ENCODE measurements at regions not wholly inside any gene's neighbourhood (a gene's known extent, or its start where the extent isn't known, plus 50 kb on each side); places are given as distances from the start of the nearest gene placed in this dataset.
"Not testable (repeated sequence)": the region's sequence is repeated elsewhere in the genome, so short reads cannot be mapped to it uniquely, and the experiment has no call there.

DNA sequence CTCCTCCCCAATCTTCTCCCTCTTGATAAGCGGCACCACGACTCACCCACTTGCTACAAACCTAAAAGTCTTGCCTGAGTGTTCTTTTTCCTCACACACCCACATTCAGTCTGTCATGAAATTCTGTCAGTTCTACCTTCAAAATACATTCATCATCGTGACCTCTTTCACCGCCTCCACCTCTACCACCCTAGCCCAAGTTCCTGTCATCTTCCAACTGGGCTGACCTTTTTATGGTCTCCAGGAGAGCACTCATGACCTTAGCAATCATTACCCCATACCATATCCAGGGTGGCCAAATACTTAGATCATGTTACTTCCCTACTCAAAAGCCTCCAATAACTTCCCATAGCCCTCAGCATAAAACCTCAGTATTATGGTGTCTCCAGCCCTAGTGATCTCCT lies 110.4 kb upstream of the TSC22D1 start:
- peaks cover 7% of the 10 kb centered on the region for H3K4me1 Mint-ChIP-seq (ENCODE audit: low read depth)
- no peak overlapping the region for H3K27ac Mint-ChIP-seq
- peaks cover 3 to 9% of the 10 kb centered on the region in 2 donors for H3K9me3 Mint-ChIP-seq
- ATAC-seq (replicated peaks in 1 of 2) (peak; percentile 13 to 39), DNase-seq (peak in 1 of 2 donors; percentile 0)
- H3K27me3 Mint-ChIP-seq (ENCODE audit: low read depth), result peaks cover 22% of the 10 kb centered on the region
- no peak overlapping the region for H3K4me3 Mint-ChIP-seq
- peaks cover 0 to 3% of the 10 kb centered on the region in 2 donors for H3K36me3 Mint-ChIP-seq (ENCODE audit: insufficient read depth in 2 of 2)

DNA sequence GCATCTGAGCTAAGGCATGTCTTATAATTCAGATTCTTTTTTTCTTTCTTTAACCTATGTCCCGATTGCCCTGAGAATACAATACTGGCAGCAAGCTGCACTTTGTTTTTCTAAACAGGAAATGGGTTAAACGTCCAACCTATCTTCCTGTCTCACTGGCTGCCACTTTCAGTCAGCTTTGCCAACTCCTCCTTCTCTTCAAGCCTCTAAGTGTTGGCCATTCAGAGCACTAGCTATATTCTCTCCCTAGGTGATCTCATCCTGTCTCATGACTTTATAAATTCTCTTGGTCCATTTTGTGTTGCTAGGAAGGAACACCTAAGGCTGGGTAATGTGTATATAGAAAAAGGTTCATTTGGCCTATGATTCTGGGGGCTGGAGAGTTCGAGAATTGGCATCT lies 109.5 kb upstream of the TSC22D1 start:
- H3K4me3 Mint-ChIP-seq, result no peak overlapping the region
- no peak overlapping the region for H3K27ac Mint-ChIP-seq
- ATAC-seq (replicated peaks in 1 of 2) (peak in 1 of 2 donors; percentile 43), DNase-seq (no peak)
- peaks cover 3 to 9% of the 10 kb centered on the region in 2 donors for H3K9me3 Mint-ChIP-seq
- peaks cover 0 to 6% of the 10 kb centered on the region in 2 donors for H3K36me3 Mint-ChIP-seq (ENCODE audit: insufficient read depth in 2 of 2)
- H3K4me1 Mint-ChIP-seq (ENCODE audit: low read depth), result peaks cover 7% of the 10 kb centered on the region
- peaks cover 22% of the 10 kb centered on the region for H3K27me3 Mint-ChIP-seq (ENCODE audit: low read depth)

DNA sequence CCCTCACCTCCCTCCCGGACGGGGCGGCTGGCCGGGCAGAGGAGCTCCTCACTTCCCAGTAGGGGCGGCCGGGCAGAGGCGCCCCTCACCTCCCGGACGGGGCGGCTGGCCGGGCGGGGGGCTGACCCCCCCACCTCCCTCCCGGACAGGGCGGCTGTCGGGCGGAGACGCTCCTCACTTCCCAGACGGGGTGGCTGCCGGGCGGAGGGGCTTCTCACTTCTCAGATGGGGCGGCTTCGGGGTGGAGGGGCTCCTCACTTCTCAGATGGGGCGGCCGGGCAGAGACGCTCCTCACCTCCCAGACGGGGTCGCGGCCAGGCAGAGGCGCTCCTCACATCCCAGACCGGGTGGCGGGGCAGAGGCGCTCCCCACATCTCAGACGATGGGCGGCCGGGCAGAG lies 106.3 kb upstream of the TSC22D1 start:
- DNase-seq; H3K27ac Mint-ChIP-seq; H3K4me3 Mint-ChIP-seq; H3K4me1 Mint-ChIP-seq (ENCODE audit: low read depth); ATAC-seq (replicated peaks in 1 of 2); H3K36me3 Mint-ChIP-seq (ENCODE audit: insufficient read depth in 2 of 2): not testable (repeated sequence)
- H3K9me3 Mint-ChIP-seq, result peaks cover 3 to 11% of the 10 kb centered on the region in 2 donors
- peaks cover 10% of the 10 kb centered on the region for H3K27me3 Mint-ChIP-seq (ENCODE audit: low read depth)

DNA sequence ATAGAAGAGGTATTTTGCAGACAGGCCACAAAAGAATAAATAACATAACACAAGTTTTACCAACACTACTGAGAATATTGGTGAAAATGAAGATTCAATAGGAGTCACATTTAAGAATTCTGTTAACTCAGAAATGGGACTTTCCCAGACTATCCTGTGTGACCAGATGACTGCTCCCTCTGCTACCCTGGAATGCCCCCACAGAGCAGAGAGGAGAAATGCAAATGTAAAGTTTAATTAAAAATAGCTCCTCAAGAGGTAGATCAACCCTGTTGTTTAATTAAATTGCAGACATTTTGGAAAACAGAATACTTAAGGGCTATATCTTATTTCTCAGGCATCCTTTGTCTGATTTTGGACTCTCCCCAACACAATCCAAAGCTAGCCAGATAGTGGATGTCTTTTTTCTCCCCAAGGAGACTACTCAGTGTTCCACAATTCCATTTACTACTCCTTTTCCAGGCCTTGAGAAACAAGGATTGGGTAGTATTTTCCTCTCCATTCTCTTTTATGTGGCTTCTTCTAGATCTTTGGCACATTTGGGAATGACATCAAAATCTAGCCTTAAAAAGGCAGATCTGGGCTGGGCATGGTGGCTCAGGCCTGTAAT lies 104.7 kb upstream of the TSC22D1 start:
- ATAC-seq (replicated peaks in 1 of 2) (no peak), DNase-seq (no peak)
- no peak overlapping the region for H3K4me3 Mint-ChIP-seq
- no peaks in the 10 kb centered on the region for H3K4me1 Mint-ChIP-seq (ENCODE audit: low read depth)
- no peak overlapping the region for H3K27ac Mint-ChIP-seq
- peaks cover 10% of the 10 kb centered on the region for H3K27me3 Mint-ChIP-seq (ENCODE audit: low read depth)
- H3K9me3 Mint-ChIP-seq, result peaks cover 0 to 5% of the 10 kb centered on the region in 2 donors
- H3K36me3 Mint-ChIP-seq (ENCODE audit: insufficient read depth in 2 of 2), result peaks cover 2 to 5% of the 10 kb centered on the region in 2 donors

DNA sequence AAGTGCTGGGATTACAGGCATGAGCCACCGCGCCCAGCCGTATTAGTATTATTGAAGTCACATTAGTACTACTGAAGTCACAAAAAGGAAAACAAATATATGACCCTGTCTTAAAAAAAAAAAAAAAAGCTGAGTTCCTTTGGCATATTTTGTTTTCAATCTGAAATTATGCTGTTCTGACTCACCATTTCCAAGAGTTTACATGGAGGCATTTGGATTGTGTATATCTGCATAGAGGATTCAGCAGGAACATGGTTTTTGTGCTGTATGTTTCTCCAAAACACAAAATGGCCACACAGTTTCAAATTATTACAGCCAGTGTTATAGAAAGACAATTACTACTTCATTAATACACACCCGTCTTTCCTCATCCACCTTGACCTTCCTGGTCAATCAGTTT lies 103.5 kb upstream of the TSC22D1 start:
- Mint-ChIP-seq H3K9me3 (peaks cover 0 to 2% of the 10 kb centered on the region in 2 donors), H3K4me1 (ENCODE audit: low read depth) (no peaks in the 10 kb centered on the region), H3K27me3 (ENCODE audit: low read depth) (peaks cover 17% of the 10 kb centered on the region), H3K27ac (no peak overlapping the region), H3K36me3 (ENCODE audit: insufficient read depth in 2 of 2) (peaks cover 2 to 5% of the 10 kb centered on the region in 2 donors), H3K4me3 (no peak overlapping the region)
- no peak for ATAC-seq (replicated peaks in 1 of 2)
- no peak for DNase-seq

DNA sequence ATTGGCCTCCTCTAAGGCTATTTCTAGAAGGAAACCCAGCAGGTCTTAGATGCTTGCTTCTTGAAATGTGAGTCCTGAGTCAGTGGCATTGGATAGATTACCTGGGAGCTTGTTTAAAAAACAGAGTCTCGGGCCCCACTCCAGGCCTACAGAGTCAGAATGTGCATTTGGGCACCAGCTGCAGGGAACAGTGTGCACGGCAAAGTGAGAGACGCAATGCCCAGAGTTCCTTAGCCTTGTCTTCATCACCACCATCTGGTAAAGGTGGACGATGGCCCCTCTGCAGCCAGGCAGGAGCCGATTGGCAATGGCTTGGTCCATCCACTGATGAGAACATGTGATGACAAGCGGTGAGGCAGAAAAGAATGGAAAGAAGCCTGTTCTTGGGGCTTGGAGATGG lies 102.1 kb upstream of the TSC22D1 start:
- H3K9me3 Mint-ChIP-seq, result peaks cover 0 to 2% of the 10 kb centered on the region in 2 donors
- peaks cover 17% of the 10 kb centered on the region for H3K27me3 Mint-ChIP-seq (ENCODE audit: low read depth)

DNA sequence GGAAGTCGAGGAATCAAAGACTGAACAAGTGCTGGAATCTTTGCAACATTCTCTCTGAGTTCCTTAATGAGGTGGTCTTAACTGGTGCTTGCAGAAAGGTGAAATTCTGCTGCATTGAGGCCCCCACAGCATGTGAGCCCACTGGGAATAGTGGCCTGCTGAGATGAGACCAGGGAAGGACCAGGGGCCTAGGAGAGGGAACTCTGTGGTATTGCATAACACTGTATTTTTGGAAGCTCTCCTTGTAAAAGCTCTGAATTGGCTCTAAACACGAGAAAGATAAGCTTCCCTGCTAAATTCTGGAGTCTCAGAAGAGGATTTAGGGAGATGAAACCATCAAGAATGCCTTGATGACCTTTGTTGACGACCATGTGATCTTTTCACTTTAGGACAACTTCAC lies 100.4 kb upstream of the TSC22D1 start:
- H3K9me3 Mint-ChIP-seq, result peaks cover 0 to 2% of the 10 kb centered on the region in 2 donors
- H3K36me3 Mint-ChIP-seq (ENCODE audit: insufficient read depth in 2 of 2), result peaks cover 2 to 5% of the 10 kb centered on the region in 2 donors
- H3K27ac Mint-ChIP-seq, result no peak overlapping the region
- peaks cover 17% of the 10 kb centered on the region for H3K27me3 Mint-ChIP-seq (ENCODE audit: low read depth)
- no peaks in the 10 kb centered on the region for H3K4me1 Mint-ChIP-seq (ENCODE audit: low read depth)
- ATAC-seq (replicated peaks in 1 of 2) (no peak), DNase-seq (no peak)
- no peak overlapping the region for H3K4me3 Mint-ChIP-seq

More for the DNA sequence above, 102.1 kb upstream of the TSC22D1 start:
- DNase-seq (no peak), ATAC-seq (replicated peaks in 1 of 2) (no peak)
- Mint-ChIP-seq H3K4me1 (ENCODE audit: low read depth) (no peaks in the 10 kb centered on the region), H3K36me3 (ENCODE audit: insufficient read depth in 2 of 2) (peaks cover 2 to 5% of the 10 kb centered on the region in 2 donors), H3K4me3 (no peak overlapping the region), H3K27ac (no peak overlapping the region)

DNA sequence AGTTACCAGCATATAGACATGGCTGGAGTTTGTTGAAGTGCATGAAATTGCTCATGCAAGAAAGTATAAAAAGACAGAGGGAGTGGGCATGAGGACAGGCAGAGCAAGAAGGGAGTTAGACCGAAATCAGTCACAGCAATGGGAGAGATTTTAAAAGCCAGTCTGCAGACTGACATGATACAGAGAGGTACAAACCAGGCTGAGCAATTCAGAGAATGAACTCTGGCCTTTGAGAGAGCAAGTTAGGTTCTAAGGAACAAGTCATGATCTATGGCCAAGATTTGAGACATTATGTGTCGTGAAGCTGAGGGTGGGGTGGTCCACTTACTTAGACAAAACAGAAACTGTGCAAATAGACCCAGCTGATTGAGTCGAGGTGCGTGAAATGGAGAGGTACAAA lies 93.4 kb upstream of the TSC22D1 start:
- no peak for ATAC-seq (replicated peaks in 1 of 2)
- Mint-ChIP-seq H3K4me1 (ENCODE audit: low read depth) (no peaks in the 10 kb centered on the region), H3K36me3 (ENCODE audit: insufficient read depth in 2 of 2) (no peaks in the 10 kb centered on the region)

DNA sequence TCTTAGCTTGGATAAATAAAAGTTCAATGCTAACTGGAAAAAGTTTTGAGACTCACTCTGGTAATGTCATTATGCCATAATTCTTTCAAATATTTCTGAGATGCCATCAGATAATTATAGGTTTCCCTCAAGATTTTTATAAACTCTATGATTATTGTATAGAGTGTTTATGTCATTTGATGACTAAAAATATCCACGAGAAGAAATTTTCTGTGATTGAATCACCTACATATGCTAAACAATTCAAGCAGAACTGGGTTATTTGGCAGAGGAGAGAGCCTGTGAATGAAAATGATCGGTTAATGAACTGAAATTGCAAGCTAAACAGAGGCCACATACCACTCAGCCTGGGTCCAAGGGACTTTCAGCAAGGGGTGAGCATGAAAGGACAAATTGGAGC lies 92.6 kb upstream of the TSC22D1 start:
- Mint-ChIP-seq H3K4me3 (no peak overlapping the region), H3K4me1 (ENCODE audit: low read depth) (no peaks in the 10 kb centered on the region), H3K9me3 (no peaks in the 10 kb centered on the region), H3K27ac (no peak overlapping the region), H3K36me3 (ENCODE audit: insufficient read depth in 2 of 2) (no peaks in the 10 kb centered on the region), H3K27me3 (ENCODE audit: low read depth) (peaks cover 3% of the 10 kb centered on the region)
- DNase-seq, result no peak
- no peak for ATAC-seq (replicated peaks in 1 of 2)

More for the DNA sequence above, 93.4 kb upstream of the TSC22D1 start:
- Mint-ChIP-seq H3K9me3 (no peaks in the 10 kb centered on the region), H3K27me3 (ENCODE audit: low read depth) (no peaks in the 10 kb centered on the region), H3K27ac (no peak overlapping the region), H3K4me3 (no peak overlapping the region)
- no peak for DNase-seq

DNA sequence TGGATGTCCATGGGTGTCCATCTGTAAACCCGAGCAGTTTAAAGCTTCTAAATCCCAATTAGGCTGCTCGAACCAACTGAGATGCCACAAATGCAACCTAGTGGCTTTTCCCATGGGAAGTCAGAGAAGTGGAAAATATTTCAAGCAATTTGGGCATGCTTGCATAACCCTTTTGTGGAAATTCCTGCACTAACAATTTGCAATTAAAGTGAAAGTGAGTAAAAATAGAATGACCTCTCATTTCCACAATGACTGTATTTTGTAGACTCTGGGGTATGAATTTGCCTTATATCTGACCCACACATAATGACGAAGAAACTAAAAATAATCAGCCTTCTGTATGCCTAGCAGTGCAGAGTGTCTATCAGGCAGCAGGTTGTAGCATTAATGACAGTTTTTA lies 91.8 kb upstream of the TSC22D1 start:
- DNase-seq (no peak), ATAC-seq (replicated peaks in 1 of 2) (no peak)
- H3K9me3 Mint-ChIP-seq, result no peaks in the 10 kb centered on the region
- no peaks in the 10 kb centered on the region for H3K36me3 Mint-ChIP-seq (ENCODE audit: insufficient read depth in 2 of 2)
- no peaks in the 10 kb centered on the region for H3K4me1 Mint-ChIP-seq (ENCODE audit: low read depth)
- no peak overlapping the region for H3K4me3 Mint-ChIP-seq
- no peak overlapping the region for H3K27ac Mint-ChIP-seq
- peaks cover 6% of the 10 kb centered on the region for H3K27me3 Mint-ChIP-seq (ENCODE audit: low read depth)

DNA sequence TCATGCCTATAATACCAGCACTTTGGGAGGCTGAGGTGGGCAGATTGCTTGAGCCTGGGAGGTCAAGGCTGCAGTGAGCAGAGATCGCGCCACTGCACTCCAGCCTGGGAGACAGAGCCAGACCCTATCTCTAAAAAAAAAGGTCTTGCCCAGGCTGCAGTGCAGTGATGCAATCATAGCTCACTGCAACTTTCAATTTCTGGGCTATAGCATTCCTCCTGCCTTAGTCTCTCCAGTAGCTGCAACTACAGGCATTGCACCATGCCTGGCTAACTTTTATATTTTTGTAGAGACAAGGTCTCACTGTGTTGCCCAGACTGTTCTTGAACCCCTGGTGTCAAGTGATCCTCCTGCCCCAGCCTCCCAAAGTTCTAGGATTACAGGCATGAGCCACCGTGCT lies 90.4 kb upstream of the TSC22D1 start:
- H3K9me3 Mint-ChIP-seq; DNase-seq; H3K27ac Mint-ChIP-seq; H3K4me1 Mint-ChIP-seq (ENCODE audit: low read depth); H3K4me3 Mint-ChIP-seq; H3K36me3 Mint-ChIP-seq (ENCODE audit: insufficient read depth in 2 of 2); ATAC-seq (replicated peaks in 1 of 2): not testable (repeated sequence)
- H3K27me3 Mint-ChIP-seq (ENCODE audit: low read depth), result peaks cover 13% of the 10 kb centered on the region

DNA sequence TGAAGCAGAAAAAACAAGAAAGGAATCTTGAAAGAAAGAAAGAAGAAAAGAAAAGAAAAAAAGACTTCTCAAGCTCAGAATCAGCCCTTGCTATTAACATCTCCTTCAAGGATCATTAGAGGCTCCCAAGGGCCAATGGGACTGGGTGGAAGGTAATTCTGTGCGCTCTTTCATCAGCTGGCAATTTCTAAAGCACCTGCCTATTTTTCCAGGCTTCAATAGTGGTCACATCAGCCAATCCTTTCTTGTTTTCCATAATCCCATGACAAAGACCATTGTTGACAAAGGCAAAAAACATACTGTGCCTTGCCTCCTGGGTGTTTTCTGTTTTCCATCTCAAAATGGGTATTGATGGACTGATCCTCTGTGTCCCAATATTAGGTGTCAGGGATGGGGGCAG lies 88.2 kb upstream of the TSC22D1 start:
- Mint-ChIP-seq H3K4me3 (no peak overlapping the region), H3K36me3 (ENCODE audit: insufficient read depth in 2 of 2) (no peaks in the 10 kb centered on the region), H3K27ac (no peak overlapping the region), H3K4me1 (ENCODE audit: low read depth) (no peaks in the 10 kb centered on the region), H3K27me3 (ENCODE audit: low read depth) (peaks cover 29% of the 10 kb centered on the region), H3K9me3 (no peaks in the 10 kb centered on the region)
- DNase-seq (no peak), ATAC-seq (replicated peaks in 1 of 2) (no peak)

DNA sequence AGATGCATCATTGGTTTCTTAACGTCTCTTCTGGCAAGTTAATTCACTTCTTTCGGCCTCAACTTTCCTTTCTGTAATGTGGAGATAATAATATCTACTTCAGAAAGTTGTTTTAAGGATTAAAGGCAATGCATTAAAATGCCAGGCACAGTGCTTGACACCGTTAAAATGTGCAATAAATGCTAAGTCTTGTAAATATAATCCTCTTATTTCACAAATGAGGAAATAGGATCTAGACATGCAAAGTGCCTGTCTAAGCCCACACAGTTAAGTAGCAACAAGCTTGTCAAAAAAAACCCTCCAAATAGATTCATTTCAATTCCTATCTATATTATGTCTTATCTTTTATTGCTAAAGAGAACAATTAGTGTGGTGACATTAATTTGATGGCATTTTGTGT lies 86.4 kb upstream of the TSC22D1 start:
- DNase-seq (no peak), ATAC-seq (replicated peaks in 1 of 2) (no peak)
- Mint-ChIP-seq H3K4me3 (no peak overlapping the region), H3K27me3 (ENCODE audit: low read depth) (peaks cover 35% of the 10 kb centered on the region), H3K27ac (no peak overlapping the region), H3K9me3 (no peaks in the 10 kb centered on the region), H3K36me3 (ENCODE audit: insufficient read depth in 2 of 2) (no peaks in the 10 kb centered on the region), H3K4me1 (ENCODE audit: low read depth) (no peaks in the 10 kb centered on the region)

DNA sequence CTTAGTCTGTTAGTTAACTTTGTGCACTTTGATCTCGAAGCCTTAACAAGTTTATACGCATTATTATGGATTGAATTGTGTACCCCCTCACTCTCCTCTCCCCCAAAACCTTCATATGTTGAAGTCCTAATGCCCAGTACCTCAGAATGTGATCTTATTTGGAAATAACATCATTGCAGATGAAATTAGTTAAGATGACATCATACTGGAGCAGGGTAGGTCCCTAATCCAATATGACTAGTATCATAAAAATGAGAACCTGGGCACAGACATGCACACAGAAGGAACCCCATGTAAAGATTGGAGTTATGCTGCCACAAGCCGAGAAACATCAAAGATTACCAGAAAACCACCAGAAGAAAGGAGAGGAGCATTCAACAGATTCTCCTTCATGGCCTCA lies 85.8 kb upstream of the TSC22D1 start:
- no peaks in the 10 kb centered on the region for H3K9me3 Mint-ChIP-seq
- no peak for DNase-seq
- no peak for ATAC-seq (replicated peaks in 1 of 2)
- H3K4me3 Mint-ChIP-seq, result no peak overlapping the region
- no peaks in the 10 kb centered on the region for H3K4me1 Mint-ChIP-seq (ENCODE audit: low read depth)
- H3K36me3 Mint-ChIP-seq (ENCODE audit: insufficient read depth in 2 of 2), result no peaks in the 10 kb centered on the region
- H3K27me3 Mint-ChIP-seq (ENCODE audit: low read depth), result peaks cover 35% of the 10 kb centered on the region
- no peak overlapping the region for H3K27ac Mint-ChIP-seq
